HEK293T (cell line): ENCODE measurements at regions not wholly inside any gene's neighbourhood (a gene's known extent, or its start where the extent isn't known, plus 50 kb on each side); places are given as distances from the start of the nearest gene placed in this dataset.

ENCODE experiments used
- CTCF ChIA-PET: fragments of 350-600 bp; formaldehyde crosslinking; extraction: SDS; loops from one replicate; lab custom pipeline; 2021; ENCODE audit warnings: antibody characterized with exemption, inconsistent platforms; lab: Yijun Ruan, JAX
- POLR2A ChIA-PET: fragments of 350-600 bp; formaldehyde crosslinking; extraction: SDS; loops from one replicate; lab custom pipeline; 2020; ENCODE audit warnings: antibody characterized with exemption, inconsistent platforms; lab: Yijun Ruan, JAX
- DNase-seq: peaks from one replicate; pipeline ENCODE4 v3.0.0; 2012; ENCODE audit warnings: mixed read lengths; ENCODE audit errors: extremely low spot score
- ARNT ChIP-seq: fragments of 450-650 bp; IDR thresholded peaks from 2 replicates; pipeline ENCODE4 v1.6.1; 2017; ENCODE audit warnings: mild to moderate bottlenecking
- BHLHE40 ChIP-seq: fragments of 450-650 bp; IDR thresholded peaks from 2 replicates; pipeline ENCODE4 v1.6.1; 2016; ENCODE audit warnings: mild to moderate bottlenecking, moderate library complexity, borderline replicate concordance
- CTBP1 ChIP-seq: fragments of 450-650 bp; IDR thresholded peaks from 2 replicates; pipeline ENCODE4 v1.6.1; 2016; ENCODE audit warnings: borderline replicate concordance
- ELF4 ChIP-seq: fragments of 450-650 bp; IDR thresholded peaks from 2 replicates; pipeline ENCODE4 v1.6.1; 2017; ENCODE audit warnings: antibody characterized with exemption
- FOXA1 ChIP-seq: fragments of 450-650 bp; IDR thresholded peaks from 2 replicates; pipeline ENCODE4 v1.6.1; 2016; ENCODE audit warnings: mild to moderate bottlenecking
- FOXK2 ChIP-seq: fragments of 450-650 bp; IDR thresholded peaks from 2 replicates; pipeline ENCODE4 v1.6.1; 2016; ENCODE audit warnings: mild to moderate bottlenecking
- FOXM1 ChIP-seq: fragments of 450-650 bp; IDR thresholded peaks from 2 replicates; pipeline ENCODE4 v1.6.1; 2017; ENCODE audit warnings: mild to moderate bottlenecking, borderline replicate concordance
- HDGF ChIP-seq: fragments of 450-650 bp; IDR thresholded peaks from 2 replicates; pipeline ENCODE4 v1.6.1; 2017; ENCODE audit warnings: antibody characterized with exemption, borderline replicate concordance
- L3MBTL2 ChIP-seq: fragments of 450-650 bp; conservative IDR thresholded peaks from 2 replicates; pipeline ENCODE4 v1.6.1; 2016; ENCODE audit warnings: mild to moderate bottlenecking
- LEF1 ChIP-seq: fragments of 450-650 bp; IDR thresholded peaks from 2 replicates; pipeline ENCODE4 v1.6.1; 2017; ENCODE audit warnings: mild to moderate bottlenecking, borderline replicate concordance
- NFRKB ChIP-seq: fragments of 450-650 bp; IDR thresholded peaks from 2 replicates; pipeline ENCODE4 v1.6.1; 2016; ENCODE audit warnings: mild to moderate bottlenecking, moderate library complexity
- SP1 ChIP-seq: fragments of 450-650 bp; IDR thresholded peaks from 2 replicates; pipeline ENCODE4 v1.6.1; 2017
- SUZ12 ChIP-seq: fragments of 450-650 bp; IDR thresholded peaks from 2 replicates; pipeline ENCODE4 v1.6.1; 2016; ENCODE audit warnings: mild to moderate bottlenecking
- TARDBP ChIP-seq: fragments of 450-650 bp; IDR thresholded peaks from 2 replicates; pipeline ENCODE4 v1.6.1; 2016
- ZNF384 ChIP-seq: fragments of 450-650 bp; IDR thresholded peaks from 2 replicates; pipeline ENCODE4 v1.6.1; 2016
- TF ChIP-seq, protein P1 (sequence below): fragments of 450-650 bp; IDR thresholded peaks from 2 replicates; pipeline ENCODE4 v1.6.1; 2016

DNA sequence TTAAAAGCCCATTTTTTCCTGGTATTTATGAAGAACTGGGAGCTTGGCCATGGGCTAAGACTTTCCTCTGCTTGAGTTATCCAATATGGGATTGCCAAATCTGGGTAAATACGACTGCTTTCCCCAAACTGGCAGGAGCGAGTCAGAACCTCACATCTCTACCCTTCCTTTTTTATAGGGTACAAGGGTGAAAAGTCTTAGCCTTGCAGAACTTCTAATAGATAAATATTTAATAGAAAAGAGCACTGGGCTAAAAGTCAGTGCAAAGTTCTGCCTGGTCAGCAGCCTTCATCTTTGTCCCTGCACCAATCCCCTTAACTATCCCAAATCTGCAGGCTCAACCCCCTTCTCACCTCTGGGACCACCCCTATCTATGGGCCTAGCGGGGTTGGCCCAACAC is 61.6 kb upstream of the ACSL1 start:
- ChIA-PET POLR2A (no interaction called here), CTCF (no interaction called here)
- TF ChIP-seq L3MBTL2 (no peak), FOXA1 (no peak), SP1 (no peak), FOXK2 (no peak), SUZ12 (no peak), NFRKB (no peak), LEF1 (no peak), ZNF384 (no peak), ELF4 (no peak), FOXM1 (no peak), CTBP1 (no peak), ARNT (no peak), BHLHE40 (no peak), HDGF (no peak), TARDBP (no peak)
- TF ChIP-seq, protein P1, sequence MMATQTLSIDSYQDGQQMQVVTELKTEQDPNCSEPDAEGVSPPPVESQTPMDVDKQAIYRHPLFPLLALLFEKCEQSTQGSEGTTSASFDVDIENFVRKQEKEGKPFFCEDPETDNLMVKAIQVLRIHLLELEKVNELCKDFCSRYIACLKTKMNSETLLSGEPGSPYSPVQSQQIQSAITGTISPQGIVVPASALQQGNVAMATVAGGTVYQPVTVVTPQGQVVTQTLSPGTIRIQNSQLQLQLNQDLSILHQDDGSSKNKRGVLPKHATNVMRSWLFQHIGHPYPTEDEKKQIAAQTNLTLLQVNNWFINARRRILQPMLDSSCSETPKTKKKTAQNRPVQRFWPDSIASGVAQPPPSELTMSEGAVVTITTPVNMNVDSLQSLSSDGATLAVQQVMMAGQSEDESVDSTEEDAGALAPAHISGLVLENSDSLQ: no peak
- no peak for DNase-seq

DNA sequence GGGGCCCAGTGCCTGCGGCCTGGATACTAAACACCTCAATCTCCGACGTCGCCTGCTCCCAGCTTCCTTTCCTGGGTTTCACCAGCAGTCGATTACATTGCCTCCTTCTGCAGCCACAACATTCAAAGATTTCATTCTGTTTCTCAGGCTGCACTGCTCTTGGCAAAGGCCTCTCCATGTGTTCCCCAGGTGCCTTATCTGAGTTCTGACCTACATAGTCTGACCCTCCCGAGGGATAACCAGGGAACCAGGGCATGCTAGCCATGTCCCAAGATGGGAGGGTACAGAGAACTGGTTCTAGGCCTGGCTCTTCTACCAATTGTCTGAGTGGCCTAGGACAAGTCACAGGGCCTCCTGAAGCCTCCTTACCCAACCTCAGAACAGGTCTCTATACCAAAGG is 62.2 kb upstream of the ACSL1 start:
- DNase-seq: no peak
- ChIA-PET POLR2A (interaction anchor here (1.2 kb wide), 1 partner anchor 154 kb away, joined by 3 read pairs; the partner anchor contains the start of gene CENPU), CTCF (no interaction called here)
- TF ChIP-seq SUZ12 (no peak), FOXM1 (no peak), FOXA1 (no peak), ZNF384 (no peak), CTBP1 (no peak), ARNT (no peak), HDGF (no peak), NFRKB (no peak), ELF4 (no peak), L3MBTL2 (no peak), FOXK2 (no peak)

DNA sequence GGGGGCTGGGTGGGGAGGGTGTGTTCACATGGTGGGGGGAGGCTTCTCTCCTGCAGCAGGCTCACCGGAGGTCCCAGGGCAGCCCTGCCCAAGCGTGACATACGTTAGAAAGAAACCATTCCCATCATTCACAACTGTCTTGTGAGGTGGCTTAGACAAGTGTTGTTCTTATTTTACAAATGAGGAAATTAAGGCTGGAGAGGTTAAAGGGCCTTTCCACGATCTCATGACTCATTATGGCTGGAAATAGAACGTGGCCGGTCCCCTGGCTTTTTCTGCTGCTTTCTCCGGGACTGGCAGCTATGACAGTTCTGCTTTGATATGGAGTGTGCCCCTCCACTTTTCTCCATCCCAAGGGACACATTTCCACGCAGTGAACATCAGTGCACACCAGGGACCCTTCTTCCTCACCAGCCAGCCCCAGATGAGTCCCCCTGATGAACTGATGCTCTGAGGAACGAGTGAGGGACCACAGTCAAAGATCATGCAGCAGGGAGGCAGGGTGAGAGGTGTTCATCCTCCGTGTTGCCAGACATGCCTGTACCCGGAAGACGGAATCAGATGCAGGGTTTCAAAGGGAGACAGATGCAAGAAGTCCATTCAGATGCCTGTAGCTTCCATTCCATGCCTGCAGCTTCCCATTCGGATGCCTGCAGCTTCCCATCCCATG is 64.0 kb upstream of the ACSL1 start:
- TF ChIP-seq, protein P1: no peak
- TF ChIP-seq L3MBTL2: no peak
- no peak for TF ChIP-seq LEF1
- TF ChIP-seq FOXA1: no peak
- no peak for TF ChIP-seq TARDBP
- no peak for TF ChIP-seq CTBP1
- TF ChIP-seq ZNF384: no peak
- no peak for TF ChIP-seq ELF4
- no peak for TF ChIP-seq SP1
- ChIA-PET POLR2A (interaction anchor here (0.7 kb wide), 1 partner anchor 156 kb away, joined by 5 read pairs; the partner anchor contains the start of gene CENPU), CTCF (no interaction called here)
- DNase-seq: no peak

DNA sequence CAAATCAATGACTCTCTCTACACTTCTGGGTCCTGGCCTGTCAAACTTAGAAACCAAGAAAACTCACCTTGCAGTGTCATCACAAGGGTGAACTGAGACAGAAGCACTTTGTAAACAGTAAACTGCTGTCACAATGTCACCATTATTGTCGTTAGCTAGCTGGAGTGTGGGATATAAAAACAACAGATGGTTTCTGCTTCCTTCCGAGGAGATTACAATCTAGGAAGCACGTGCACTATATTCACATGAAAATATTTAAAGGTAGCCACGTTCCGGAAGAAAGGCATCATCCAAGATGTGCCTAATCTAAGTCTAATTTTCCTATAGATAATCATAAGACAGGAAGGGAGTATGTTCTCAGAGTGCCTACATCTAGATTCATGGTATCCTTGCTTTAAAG is 64.7 kb upstream of the ACSL1 start:
- no peak for DNase-seq

DNA sequence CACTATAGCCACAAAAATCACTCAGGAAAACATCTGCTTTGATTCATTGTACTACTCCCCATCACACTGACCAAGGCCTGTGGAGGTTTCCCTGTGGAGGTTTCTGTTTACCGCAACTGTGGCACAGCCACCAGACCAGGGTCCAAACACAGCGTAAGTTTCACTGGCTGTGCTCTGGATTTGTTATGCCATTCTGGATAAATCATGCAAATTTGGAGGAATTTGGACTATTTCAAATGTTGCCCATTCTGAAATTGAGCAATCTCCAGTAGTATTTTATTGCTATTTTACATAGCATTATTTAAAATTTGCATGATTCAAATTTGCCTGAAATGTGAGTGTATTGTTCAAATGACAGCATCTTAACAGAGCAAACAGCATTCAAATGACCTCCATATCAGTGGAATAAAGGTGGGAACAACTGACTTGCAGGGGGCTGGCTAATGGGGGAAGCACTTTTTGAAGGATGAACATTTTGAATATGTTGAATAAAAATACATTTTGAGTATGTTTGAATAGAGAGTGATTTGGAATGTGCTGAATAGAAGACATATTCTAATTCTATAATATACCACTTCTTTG is 66.1 kb upstream of the ACSL1 start:
- POLR2A ChIA-PET: no interaction called here
- no peak for TF ChIP-seq ELF4
- no peak for TF ChIP-seq FOXK2
- TF ChIP-seq NFRKB: no peak
- TF ChIP-seq ARNT: no peak
- TF ChIP-seq CTBP1: no peak
- TF ChIP-seq LEF1: no peak
- no peak for TF ChIP-seq ZNF384
- TF ChIP-seq BHLHE40: no peak
- TF ChIP-seq SUZ12: no peak
- TF ChIP-seq SP1: no peak
- no peak for TF ChIP-seq FOXM1
- DNase-seq: no peak
- CTCF ChIA-PET: interaction anchor here (0.9 kb wide), 1 partner anchor 19 kb away, joined by 3 read pairs; no protein-coding TSS in a partner anchor

More for the DNA sequence above, 64.7 kb upstream of the ACSL1 start:
- TF ChIP-seq LEF1 (no peak), FOXK2 (no peak), ELF4 (no peak), CTBP1 (no peak), HDGF (no peak), NFRKB (no peak), SUZ12 (no peak)
- POLR2A ChIA-PET: interaction anchor here (0.7 kb wide), 1 partner anchor 156 kb away, joined by 5 read pairs; the partner anchor contains the start of gene CENPU
- CTCF ChIA-PET: interaction anchor here (0.6 to 0.8 kb wide), 3 partner anchors 87 to 104 kb away, joined by 3 to 5 read pairs (median 4); no protein-coding TSS in a partner anchor

DNA sequence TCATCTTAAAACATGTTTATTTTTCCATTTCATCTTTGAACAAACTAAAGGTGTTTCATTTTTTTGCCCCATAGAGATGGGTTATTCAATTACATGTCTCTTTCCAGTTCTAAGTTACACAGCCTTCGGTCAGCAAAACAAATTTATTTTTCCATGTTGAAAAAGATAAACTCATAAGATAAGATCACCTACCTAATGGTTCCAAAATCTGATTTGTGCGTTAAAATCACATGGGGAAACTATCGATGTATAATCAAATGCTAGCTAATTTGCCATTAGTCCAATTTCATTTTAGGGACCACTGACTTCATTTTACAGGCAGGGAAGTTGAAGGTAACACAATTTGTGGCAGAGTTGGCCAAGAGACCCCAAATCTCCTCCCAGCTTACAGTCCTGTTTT is 67.2 kb upstream of the ACSL1 start:
- POLR2A ChIA-PET: no interaction called here
- no peak for TF ChIP-seq ELF4
- DNase-seq: no peak
- CTCF ChIA-PET: no interaction called here

DNA sequence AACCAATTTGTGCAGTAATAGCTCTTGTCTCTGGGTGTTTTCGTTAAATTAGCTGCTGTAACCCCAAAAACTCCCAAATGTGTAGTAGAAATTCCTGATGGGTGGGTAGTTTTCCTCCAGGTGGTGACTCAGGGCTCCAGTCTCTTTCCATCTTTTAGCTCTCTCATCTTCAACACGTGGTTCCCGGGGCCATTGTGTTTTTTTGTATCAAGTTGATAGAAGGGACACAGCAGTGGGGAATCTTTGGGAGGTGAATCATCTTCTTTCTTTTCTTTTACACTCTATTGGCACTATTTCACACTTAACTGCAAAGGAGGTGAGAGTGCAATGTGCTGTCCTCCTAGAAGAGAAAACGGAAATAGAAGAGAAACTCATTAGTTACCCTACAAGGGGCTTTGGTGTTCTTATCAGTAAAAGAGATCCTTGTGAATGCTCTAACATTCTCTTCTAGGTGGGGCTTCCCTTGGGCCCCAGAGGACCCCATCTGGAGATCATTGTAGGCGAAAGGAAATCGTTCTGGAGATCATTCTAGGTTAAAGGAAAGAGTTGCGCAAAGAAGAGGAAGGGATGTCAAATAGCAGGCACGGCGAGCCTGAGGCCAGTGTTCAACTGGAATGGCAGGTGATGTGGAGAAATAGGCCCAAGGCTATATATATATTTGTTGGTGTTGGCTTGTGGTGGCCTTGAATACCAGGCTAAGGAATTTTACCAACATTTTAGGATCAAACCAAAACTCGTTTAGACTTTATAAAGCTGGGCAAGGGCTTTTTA is 68.2 kb upstream of the ACSL1 start:
- ChIA-PET CTCF (no interaction called here), POLR2A (no interaction called here)
- TF ChIP-seq, protein P1: no peak
- TF ChIP-seq SP1: no peak
- no peak for TF ChIP-seq LEF1
- no peak for DNase-seq
